NT2/D1 (cell line): ENCODE measurements at regions not wholly inside any gene's neighbourhood (a gene's known extent, or its start where the extent isn't known, plus 50 kb on each side); places are given as distances from the start of the nearest gene placed in this dataset.

Experiments used
- SUZ12 ChIP-seq: IDR thresholded peaks from 2 replicates; pipeline ENCODE4 v1.6.1; 2011; ENCODE audit not compliant: insufficient read length, insufficient read depth; ENCODE audit errors: extremely low read depth
- YY1 ChIP-seq: IDR thresholded peaks from 2 replicates; pipeline ENCODE4 v1.6.1; 2011; ENCODE audit not compliant: insufficient read length, insufficient read depth
- ZNF274 ChIP-seq: IDR thresholded peaks from 2 replicates; pipeline ENCODE4 v1.6.1; 2011; ENCODE audit warnings: mild to moderate bottlenecking, low read depth, low read length

DNA sequence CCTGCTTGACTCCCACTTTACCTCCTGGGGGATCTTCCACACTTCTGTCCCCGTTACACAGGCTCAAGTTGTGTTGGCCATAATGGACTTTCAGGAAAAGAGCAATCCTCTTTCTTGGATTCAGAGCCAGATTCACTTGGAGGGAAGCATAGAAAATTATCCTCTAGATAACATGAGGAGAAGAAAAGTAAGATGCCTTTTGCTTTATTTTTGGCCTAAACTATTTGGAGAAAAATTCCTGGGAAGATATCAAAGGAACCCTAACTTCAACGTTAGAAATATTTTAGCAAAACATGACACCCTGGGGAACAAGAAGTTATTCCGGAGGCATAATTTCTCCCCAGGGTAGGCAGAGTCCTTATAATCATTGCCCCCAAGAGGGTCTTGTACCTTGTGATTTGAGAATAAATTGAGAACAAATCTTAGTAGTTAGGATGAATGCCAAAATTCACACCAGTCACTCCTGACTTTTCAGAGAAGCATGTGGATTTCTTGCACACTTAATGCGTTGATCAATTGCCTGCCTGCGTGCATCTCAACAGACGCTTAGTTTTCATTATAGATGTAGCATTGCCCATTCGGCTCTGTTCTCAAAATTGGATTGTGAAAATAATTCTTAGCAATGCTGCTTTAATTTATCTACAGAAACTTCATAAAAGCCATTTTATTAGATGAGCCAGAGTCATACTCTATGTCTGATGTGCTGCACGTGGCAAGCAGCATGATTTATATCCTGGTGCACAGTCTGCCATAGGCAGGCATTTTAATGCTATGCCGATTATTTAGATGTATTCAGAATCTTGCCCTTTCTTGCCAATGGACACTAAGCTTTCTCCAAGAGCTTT, 224.4 kb downstream of the C7orf25 start:
- TF ChIP-seq SUZ12 = no peak
- TF ChIP-seq ZNF274 = no peak
- no peak for TF ChIP-seq YY1
